ENCODE measurements at regions not wholly inside any gene's neighbourhood (a gene's known extent, or its start where the extent isn't known, plus 50 kb on each side); places are given as distances from the start of the nearest gene placed in this dataset.

DNA sequence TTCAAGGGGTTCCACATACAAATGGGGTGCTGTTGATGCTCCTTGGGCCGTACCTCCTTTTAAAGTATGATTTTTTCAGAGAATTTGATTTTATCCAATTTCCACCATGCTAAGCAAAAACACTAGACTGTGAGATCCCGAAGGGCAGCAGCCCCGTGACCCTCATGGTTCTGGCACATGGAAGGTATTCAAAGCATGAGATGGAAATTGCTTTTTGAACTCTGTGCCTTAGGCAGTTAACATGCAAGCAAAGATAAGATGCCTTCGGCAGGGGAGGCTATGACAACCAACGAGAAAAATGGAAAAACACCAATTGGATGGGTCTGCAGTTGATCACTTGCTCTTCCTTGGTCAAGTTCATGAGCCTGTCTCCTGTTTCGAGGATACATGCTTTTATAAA lies 120.8 kb upstream of the DIO3 start:
- H3K9me3 ChIP-seq (ENCODE audit: low read depth, low read length, poor library complexity, severe bottlenecking): no peaks in the 10 kb centered on the region
- ChIA-PET CTCF (no interaction called here), POLR2A (ENCODE audit: low non-redundant PET) (no interaction called here)

DNA sequence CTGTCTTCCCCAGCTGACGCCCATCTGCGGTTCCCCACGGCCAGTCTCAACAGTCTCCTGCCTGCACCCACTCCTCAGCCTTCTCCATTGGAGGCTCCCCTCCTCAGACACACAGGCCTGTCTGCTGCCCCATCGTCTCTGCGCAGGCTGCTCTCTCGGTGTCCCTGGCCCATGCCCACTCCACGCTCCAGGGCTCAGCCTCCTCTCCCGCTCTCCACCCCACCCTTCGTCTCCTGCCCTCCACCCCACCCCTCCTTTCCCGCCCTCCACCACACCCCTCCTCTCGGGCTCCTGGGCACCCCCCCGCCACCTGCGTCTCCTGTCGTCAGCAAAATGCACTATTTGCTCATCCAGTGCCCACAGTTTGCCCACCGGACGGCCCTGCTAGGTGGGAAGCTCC lies 119.6 kb upstream of the DIO3 start:
- no TSS peak for BruUV-seq (replicated peaks)
- CTCF ChIA-PET: no interaction called here
- no peaks in the 10 kb centered on the region for H3K9me3 ChIP-seq (ENCODE audit: low read depth, low read length, poor library complexity, severe bottlenecking)
- H3K27ac ChIP-seq (ENCODE audit: low read depth, low read length, poor library complexity, severe bottlenecking): no peak overlapping the region
- no peaks in the 10 kb centered on the region for H3K4me1 ChIP-seq (ENCODE audit: insufficient read depth, low read length, poor library complexity, severe bottlenecking)
- POLR2A ChIA-PET (ENCODE audit: low non-redundant PET): no interaction called here
- H3K27me3 ChIP-seq (replicated peaks; ENCODE audit: insufficient read depth, low read depth, low read length, poor library complexity): peaks cover 81% of the 10 kb centered on the region
- no peaks in the 10 kb centered on the region for H3K36me3 ChIP-seq (ENCODE audit: insufficient read depth, low read length, poor library complexity, severe bottlenecking)
- no peak overlapping the region for H3K4me3 ChIP-seq (ENCODE audit: low read depth, low read length, poor library complexity, severe bottlenecking)
- no peak for DNase-seq (ENCODE audit: low spot score)
- TF ChIP-seq EZH2 (IDR thresholded peaks at IDR 0.05; ENCODE audit: borderline replicate concordance, low read depth, low read length, poor library complexity, severe bottlenecking): no peak
- TF ChIP-seq, protein P1, sequence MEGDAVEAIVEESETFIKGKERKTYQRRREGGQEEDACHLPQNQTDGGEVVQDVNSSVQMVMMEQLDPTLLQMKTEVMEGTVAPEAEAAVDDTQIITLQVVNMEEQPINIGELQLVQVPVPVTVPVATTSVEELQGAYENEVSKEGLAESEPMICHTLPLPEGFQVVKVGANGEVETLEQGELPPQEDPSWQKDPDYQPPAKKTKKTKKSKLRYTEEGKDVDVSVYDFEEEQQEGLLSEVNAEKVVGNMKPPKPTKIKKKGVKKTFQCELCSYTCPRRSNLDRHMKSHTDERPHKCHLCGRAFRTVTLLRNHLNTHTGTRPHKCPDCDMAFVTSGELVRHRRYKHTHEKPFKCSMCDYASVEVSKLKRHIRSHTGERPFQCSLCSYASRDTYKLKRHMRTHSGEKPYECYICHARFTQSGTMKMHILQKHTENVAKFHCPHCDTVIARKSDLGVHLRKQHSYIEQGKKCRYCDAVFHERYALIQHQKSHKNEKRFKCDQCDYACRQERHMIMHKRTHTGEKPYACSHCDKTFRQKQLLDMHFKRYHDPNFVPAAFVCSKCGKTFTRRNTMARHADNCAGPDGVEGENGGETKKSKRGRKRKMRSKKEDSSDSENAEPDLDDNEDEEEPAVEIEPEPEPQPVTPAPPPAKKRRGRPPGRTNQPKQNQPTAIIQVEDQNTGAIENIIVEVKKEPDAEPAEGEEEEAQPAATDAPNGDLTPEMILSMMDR (conservative IDR thresholded peaks at IDR 0.05; ENCODE audit: low read depth, low read length): no peak
- intact Hi-C loops (cut with micrococcal nuclease; ENCODE audit: unreplicated experiment): no loop called here

More for the DNA sequence above, 120.8 kb upstream of the DIO3 start:
- H3K4me3 ChIP-seq (ENCODE audit: low read depth, low read length, poor library complexity, severe bottlenecking): no peak overlapping the region
- BruUV-seq (replicated peaks): no TSS peak
- H3K4me1 ChIP-seq (ENCODE audit: insufficient read depth, low read length, poor library complexity, severe bottlenecking): no peaks in the 10 kb centered on the region
- H3K36me3 ChIP-seq (ENCODE audit: insufficient read depth, low read length, poor library complexity, severe bottlenecking): no peaks in the 10 kb centered on the region
- peaks cover 68% of the 10 kb centered on the region for H3K27me3 ChIP-seq (replicated peaks; ENCODE audit: insufficient read depth, low read depth, low read length, poor library complexity)
- TF ChIP-seq, protein P1 (conservative IDR thresholded peaks at IDR 0.05; ENCODE audit: low read depth, low read length): no peak
- TF ChIP-seq EZH2 (IDR thresholded peaks at IDR 0.05; ENCODE audit: borderline replicate concordance, low read depth, low read length, poor library complexity, severe bottlenecking): no peak
- DNase-seq (ENCODE audit: low spot score): no peak
- intact Hi-C loops (cut with micrococcal nuclease; ENCODE audit: unreplicated experiment): no loop called here
- H3K27ac ChIP-seq (ENCODE audit: low read depth, low read length, poor library complexity, severe bottlenecking): no peak overlapping the region

DNA sequence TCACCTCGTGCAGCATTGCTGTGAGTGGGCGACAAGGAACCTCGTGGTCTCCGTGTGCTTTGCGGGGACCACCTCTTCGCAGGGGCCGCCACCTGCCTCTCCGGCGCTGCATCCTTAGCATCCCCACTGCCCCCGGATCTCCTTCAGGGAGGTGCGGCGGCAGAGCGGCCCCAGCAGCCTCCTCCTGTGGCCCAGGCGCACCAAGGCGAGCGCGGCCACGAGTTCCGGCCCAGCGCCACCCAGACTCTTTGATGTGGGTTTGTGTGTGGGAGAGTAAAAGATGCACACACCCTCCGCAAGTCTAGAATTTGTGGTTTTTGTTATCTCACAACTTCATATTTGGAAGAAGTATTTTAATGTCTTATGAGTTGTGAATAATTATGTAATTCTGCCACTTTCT lies 118.8 kb upstream of the DIO3 start:
- peaks cover 82% of the 10 kb centered on the region for H3K27me3 ChIP-seq (replicated peaks; ENCODE audit: insufficient read depth, low read depth, low read length, poor library complexity)
- POLR2A ChIA-PET (ENCODE audit: low non-redundant PET): no interaction called here
- no peaks in the 10 kb centered on the region for H3K9me3 ChIP-seq (ENCODE audit: low read depth, low read length, poor library complexity, severe bottlenecking)
- no TSS peak for BruUV-seq (replicated peaks)
- H3K4me3 ChIP-seq (ENCODE audit: low read depth, low read length, poor library complexity, severe bottlenecking): no peak overlapping the region
- H3K4me1 ChIP-seq (ENCODE audit: insufficient read depth, low read length, poor library complexity, severe bottlenecking): no peaks in the 10 kb centered on the region
- intact Hi-C loops (cut with micrococcal nuclease; ENCODE audit: unreplicated experiment): no loop called here
- no peaks in the 10 kb centered on the region for H3K36me3 ChIP-seq (ENCODE audit: insufficient read depth, low read length, poor library complexity, severe bottlenecking)
- H3K27ac ChIP-seq (ENCODE audit: low read depth, low read length, poor library complexity, severe bottlenecking): no peak overlapping the region
- TF ChIP-seq EZH2 (IDR thresholded peaks at IDR 0.05; ENCODE audit: borderline replicate concordance, low read depth, low read length, poor library complexity, severe bottlenecking): no peak
- TF ChIP-seq, protein P1 (conservative IDR thresholded peaks at IDR 0.05; ENCODE audit: low read depth, low read length): no peak
- CTCF ChIA-PET: no interaction called here
- no peak for DNase-seq (ENCODE audit: low spot score)

All from A673 (cell line).